Smooth muscle cell (in vitro differentiated cells): ENCODE measurements at regions not wholly inside any gene's neighbourhood (a gene's known extent, or its start where the extent isn't known, plus 50 kb on each side); places are given as distances from the start of the nearest gene placed in this dataset.

Experiments used
- DNase-seq: peaks from one replicate; lab custom pipeline; 2025; ENCODE audit not compliant: unreplicated experiment; lab: John Stamatoyannopoulos, UW
- H2AFZ ChIP-seq: fragments of 200-600 bp; sonication (generic); 2 replicates; pipeline ENCODE4 v1.6.0; 2016; ENCODE audit warnings: antibody characterized with exemption, low read depth, mild to moderate bottlenecking
- H3F3A ChIP-seq: fragments of 200-600 bp; sonication (generic); 2 replicates; pipeline ENCODE4 v1.6.0; 2017; ENCODE audit warnings: antibody characterized with exemption, low read depth
- H3K27ac ChIP-seq: fragments of 200-600 bp; sonication (generic); 2 replicates; pipeline ENCODE4 v1.5.1; 2016; ENCODE audit warnings: low read depth, mild to moderate bottlenecking
- H3K27me3 ChIP-seq: fragments of 200-600 bp; sonication (generic); 2 replicates; pipeline ENCODE4 v1.6.1; 2016; ENCODE audit warnings: low read depth, mild to moderate bottlenecking
- H3K36me3 ChIP-seq: fragments of 200-600 bp; sonication (generic); 2 replicates; pipeline ENCODE4 v1.5.1; 2016; ENCODE audit warnings: low read depth
- H3K4me1 ChIP-seq: fragments of 200-600 bp; sonication (generic); 2 replicates; pipeline ENCODE4 v1.5.1; 2016; ENCODE audit warnings: low read depth
- H3K4me2 ChIP-seq: fragments of 200-600 bp; sonication (generic); 2 replicates; pipeline ENCODE4 v1.6.0; 2016; ENCODE audit warnings: mild to moderate bottlenecking
- H3K4me3 ChIP-seq: fragments of 200-600 bp; sonication (generic); 2 replicates; pipeline ENCODE4 v1.5.1; 2016; ENCODE audit warnings: mild to moderate bottlenecking
- H3K79me2 ChIP-seq: fragments of 200-600 bp; sonication (generic); 2 replicates; pipeline ENCODE4 v1.6.0; 2016; ENCODE audit warnings: low read depth, mild to moderate bottlenecking
- H3K9ac ChIP-seq: fragments of 200-600 bp; sonication (generic); 2 replicates; pipeline ENCODE4 v1.6.0; 2016; ENCODE audit warnings: low read depth
- H3K9me3 ChIP-seq: fragments of 200-600 bp; sonication (generic); replicated peaks from 2 replicates; pipeline ENCODE4 v1.5.1; 2016; ENCODE audit warnings: low read depth
- H4K20me1 ChIP-seq: fragments of 200-600 bp; sonication (generic); 2 replicates; pipeline ENCODE4 v1.6.0; 2016; ENCODE audit warnings: low read depth
- WGBS: methylation state at CpG from one replicate; pipeline ENCODE4 v1.1.7; 2016; ENCODE audit warnings: low lambda C conversion rate; 5-methylcytosine and 5-hydroxymethylcytosine counted together
- TF ChIP-seq, protein P1 (sequence below): fragments of 200-600 bp; sonication (generic); IDR thresholded peaks from 2 replicates; pipeline ENCODE4 v1.5.1; 2017; ENCODE audit warnings: borderline replicate concordance, mild to moderate bottlenecking, antibody characterized with exemption; ENCODE audit not compliant: insufficient read depth, poor library complexity, severe bottlenecking

GRCh38 chr3:162132981-162133380 lies 636.4 kb downstream of the OTOL1 start:
- H2AFZ ChIP-seq = no peak overlapping the region
- no peak overlapping the region for H3K4me2 ChIP-seq
- H3K4me3 ChIP-seq = no peak overlapping the region
- H3K27me3 ChIP-seq = no peaks in the 10 kb centered on the region
- H3K79me2 ChIP-seq = no peaks in the 10 kb centered on the region
- no peaks in the 10 kb centered on the region for H3K36me3 ChIP-seq
- no peaks in the 10 kb centered on the region for H3K9me3 ChIP-seq
- no peaks in the 10 kb centered on the region for H3F3A ChIP-seq
- no peaks in the 10 kb centered on the region for H3K4me1 ChIP-seq
- H4K20me1 ChIP-seq = no peaks in the 10 kb centered on the region
- DNase-seq = no peak
- H3K27ac ChIP-seq = no peak overlapping the region
- TF ChIP-seq, protein P1, sequence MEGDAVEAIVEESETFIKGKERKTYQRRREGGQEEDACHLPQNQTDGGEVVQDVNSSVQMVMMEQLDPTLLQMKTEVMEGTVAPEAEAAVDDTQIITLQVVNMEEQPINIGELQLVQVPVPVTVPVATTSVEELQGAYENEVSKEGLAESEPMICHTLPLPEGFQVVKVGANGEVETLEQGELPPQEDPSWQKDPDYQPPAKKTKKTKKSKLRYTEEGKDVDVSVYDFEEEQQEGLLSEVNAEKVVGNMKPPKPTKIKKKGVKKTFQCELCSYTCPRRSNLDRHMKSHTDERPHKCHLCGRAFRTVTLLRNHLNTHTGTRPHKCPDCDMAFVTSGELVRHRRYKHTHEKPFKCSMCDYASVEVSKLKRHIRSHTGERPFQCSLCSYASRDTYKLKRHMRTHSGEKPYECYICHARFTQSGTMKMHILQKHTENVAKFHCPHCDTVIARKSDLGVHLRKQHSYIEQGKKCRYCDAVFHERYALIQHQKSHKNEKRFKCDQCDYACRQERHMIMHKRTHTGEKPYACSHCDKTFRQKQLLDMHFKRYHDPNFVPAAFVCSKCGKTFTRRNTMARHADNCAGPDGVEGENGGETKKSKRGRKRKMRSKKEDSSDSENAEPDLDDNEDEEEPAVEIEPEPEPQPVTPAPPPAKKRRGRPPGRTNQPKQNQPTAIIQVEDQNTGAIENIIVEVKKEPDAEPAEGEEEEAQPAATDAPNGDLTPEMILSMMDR = no peak
- no peak overlapping the region for H3K9ac ChIP-seq

DNA sequence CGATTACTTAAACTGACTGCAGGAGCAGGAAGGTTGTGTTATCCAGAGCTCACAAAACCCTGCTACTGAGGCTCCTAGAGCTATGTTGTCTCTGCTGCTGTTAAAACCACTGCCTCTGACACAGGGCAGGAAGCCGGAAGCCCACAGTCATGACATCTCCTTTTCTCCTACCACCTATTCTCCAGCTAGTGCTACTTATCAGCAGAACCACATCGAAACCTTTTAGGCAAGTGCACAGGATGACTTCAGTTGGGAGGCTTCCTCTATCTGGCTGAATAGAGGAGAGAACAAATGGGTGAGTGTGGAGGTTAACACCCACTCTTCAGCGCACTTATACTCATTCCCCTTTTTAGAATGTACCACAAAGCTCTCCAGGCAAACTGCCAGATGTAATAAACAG lies 638.0 kb downstream of the OTOL1 start:
- Histone ChIP-seq H3K27ac (no peak overlapping the region), H3K9me3 (no peaks in the 10 kb centered on the region), H3K79me2 (no peaks in the 10 kb centered on the region), H4K20me1 (no peaks in the 10 kb centered on the region), H2AFZ (no peak overlapping the region), H3F3A (no peaks in the 10 kb centered on the region), H3K4me1 (no peaks in the 10 kb centered on the region), H3K9ac (no peak overlapping the region), H3K27me3 (no peaks in the 10 kb centered on the region), H3K36me3 (no peaks in the 10 kb centered on the region), H3K4me3 (no peak overlapping the region), H3K4me2 (no peak overlapping the region)
- TF ChIP-seq, protein P1 = no peak
- no peak for DNase-seq
- WGBS = 83% methylated on average over 4 of the region's 4 CpGs

- H3K9ac ChIP-seq = no peak overlapping the region
- TF ChIP-seq, protein P1 = no peak
- WGBS = 100% methylated on average over 2 of the region's 2 CpGs
- no peak overlapping the region for H3K4me2 ChIP-seq
- no peaks in the 10 kb centered on the region for H3K9me3 ChIP-seq
- H3K36me3 ChIP-seq = no peaks in the 10 kb centered on the region
- H4K20me1 ChIP-seq = no peaks in the 10 kb centered on the region
- H3K27me3 ChIP-seq = no peaks in the 10 kb centered on the region
- H3K79me2 ChIP-seq = no peaks in the 10 kb centered on the region
- no peak overlapping the region for H3K27ac ChIP-seq
- DNase-seq = no peak
- no peak overlapping the region for H2AFZ ChIP-seq
- H3F3A ChIP-seq = no peaks in the 10 kb centered on the region
- H3K4me1 ChIP-seq = no peaks in the 10 kb centered on the region
- H3K4me3 ChIP-seq = no peak overlapping the region
Observed at GRCh38 chr3:162136136-162136535, 639.5 kb downstream of the OTOL1 start.

- DNase-seq = no peak
- no peak overlapping the region for H3K27ac ChIP-seq
- H3K9ac ChIP-seq = no peak overlapping the region
- H3K4me2 ChIP-seq = no peak overlapping the region
- no peaks in the 10 kb centered on the region for H3F3A ChIP-seq
- no peaks in the 10 kb centered on the region for H3K9me3 ChIP-seq
- no peaks in the 10 kb centered on the region for H3K27me3 ChIP-seq
- H4K20me1 ChIP-seq = no peaks in the 10 kb centered on the region
- 76% methylated on average over 4 of the region's 4 CpGs for WGBS
- TF ChIP-seq, protein P1 = no peak
- H3K4me3 ChIP-seq = no peak overlapping the region
- no peak overlapping the region for H2AFZ ChIP-seq
- no peaks in the 10 kb centered on the region for H3K79me2 ChIP-seq
- no peaks in the 10 kb centered on the region for H3K36me3 ChIP-seq
- H3K4me1 ChIP-seq = no peaks in the 10 kb centered on the region
Observed at GRCh38 chr3:162138509-162138908, 641.9 kb downstream of the OTOL1 start.
